Stimulated activated CD4-positive, alpha-beta T cell treated with anti-CD3 and anti-CD28 coated beads, TNF-alpha, amount 100 ng/mL, for 24 hours (primary cell): ENCODE measurements at regions not wholly inside any gene's neighbourhood (a gene's known extent, or its start where the extent isn't known, plus 50 kb on each side); places are given as distances from the start of the nearest gene placed in this dataset.
A peak's percentile ranks its signal among the peaks of the same experiment; 100 is the strongest.

Source experiments
- DNase-seq, 3 experiments: peaks; one replicate each; pipeline ENCODE4 v3.0.0-alpha.2; 2020; ENCODE audit warnings: low read depth in 3 of 3

- DNase-seq: no peak
These were observed 292.1 kb downstream of the SOX4 start for GRCh38 chr6:21885532-21886114.

GRCh38 chr6:21886542-21887151 is 293.1 kb downstream of the SOX4 start:
- no peak for DNase-seq

- no peak for DNase-seq
These were observed 294.0 kb downstream of the SOX4 start for GRCh38 chr6:21887231-21888185.

GRCh38 chr6:21891080-21891479 is 297.5 kb downstream of the SOX4 start:
- DNase-seq: no peak

- DNase-seq: no peak
These were observed 300.2 kb downstream of the SOX4 start for GRCh38 chr6:21893793-21894192.

- DNase-seq: no peak
These were observed 302.0 kb downstream of the SOX4 start for GRCh38 chr6:21895555-21895954.

- no peak for DNase-seq
These were observed 304.7 kb downstream of the SOX4 start for GRCh38 chr6:21898107-21898796.

GRCh38 chr6:21899708-21900107 is 306.2 kb downstream of the SOX4 start:
- no peak for DNase-seq

GRCh38 chr6:21900730-21901129 is 307.2 kb downstream of the SOX4 start:
- DNase-seq: no peak

- no peak for DNase-seq
These were observed 309.1 kb downstream of the SOX4 start for GRCh38 chr6:21902628-21903169.

- DNase-seq: no peak
These were observed 312.0 kb downstream of the SOX4 start for GRCh38 chr6:21905531-21905930.

- no peak for DNase-seq
These were observed 313.3 kb downstream of the SOX4 start for GRCh38 chr6:21906826-21907225.

GRCh38 chr6:21907291-21907690 is 313.7 kb downstream of the SOX4 start:
- no peak for DNase-seq

- no peak for DNase-seq
These were observed 314.8 kb downstream of the SOX4 start for GRCh38 chr6:21908161-21908848.

GRCh38 chr6:21909321-21909720 is 315.8 kb downstream of the SOX4 start:
- DNase-seq: no peak

GRCh38 chr6:21911208-21911607 is 317.7 kb downstream of the SOX4 start:
- no peak for DNase-seq

GRCh38 chr6:21912151-21912832 is 318.7 kb downstream of the SOX4 start:
- DNase-seq: no peak

- DNase-seq: peak; percentile 5 to 52 (median 9)
These were observed 320.8 kb downstream of the SOX4 start for GRCh38 chr6:21914121-21914973.

- no peak for DNase-seq
These were observed 322.2 kb downstream of the SOX4 start for GRCh38 chr6:21915707-21916260.
